Activated CD4-positive, alpha-beta T cell treated with anti-CD3 and anti-CD28 coated beads, Interleukin-2, Interleukin-6, amounts not matched to agents 100 ng/mL and 50 ng/mL, durations not matched to agents 16 hours and 8 hours (primary cell): ENCODE measurements at regions not wholly inside any gene's neighbourhood (a gene's known extent, or its start where the extent isn't known, plus 50 kb on each side); places are given as distances from the start of the nearest gene placed in this dataset.

Source experiments
- DNase-seq: peaks from one replicate; pipeline ENCODE4 v3.0.0-alpha.2; 2020

DNA sequence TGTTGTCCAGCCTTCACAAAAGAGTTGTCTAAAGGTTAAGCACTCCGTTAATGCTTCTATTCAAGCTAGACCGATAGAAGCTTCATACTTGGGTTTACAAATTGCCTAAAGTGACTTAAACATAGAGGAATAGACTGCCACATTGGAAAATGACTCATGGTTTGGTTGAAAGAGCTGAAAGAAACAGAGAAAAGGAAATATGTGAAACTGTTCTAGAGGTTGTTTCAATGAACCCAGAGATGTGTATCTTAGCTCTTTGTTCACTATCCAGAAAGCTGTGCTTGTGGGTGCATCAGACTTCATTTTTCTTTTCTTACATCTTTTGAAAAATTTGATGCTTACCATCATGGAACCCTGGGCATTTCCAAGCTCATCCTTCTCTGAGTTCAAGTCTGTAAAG, 736.2 kb downstream of the INHBA start:
- DNase-seq = no peak

- no peak for DNase-seq
Measured at GRCh38 chr7:40965774-40966173, 737.1 kb downstream of the INHBA start.

- no peak for DNase-seq
Measured at GRCh38 chr7:40965016-40965415, 737.9 kb downstream of the INHBA start.

DNA sequence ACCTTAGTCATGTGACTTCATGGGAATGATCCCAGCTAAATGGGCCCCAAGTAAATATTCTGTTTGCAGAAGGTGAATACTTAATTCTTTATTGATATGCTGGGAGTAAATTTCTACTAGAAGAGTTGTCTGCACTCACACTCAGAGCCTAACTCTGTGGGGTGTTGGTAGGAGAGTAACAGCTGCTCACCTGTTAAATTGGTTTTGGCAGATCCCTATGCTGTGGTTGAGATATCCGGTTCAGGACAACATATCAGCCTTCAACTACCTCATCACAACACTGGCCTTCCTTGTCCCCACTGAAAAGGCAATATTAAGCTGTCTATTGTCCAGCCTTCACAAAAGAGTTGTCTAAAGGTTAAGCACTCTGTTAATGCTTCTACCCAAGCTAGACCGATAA, 738.3 kb downstream of the INHBA start:
- DNase-seq = no peak

DNA sequence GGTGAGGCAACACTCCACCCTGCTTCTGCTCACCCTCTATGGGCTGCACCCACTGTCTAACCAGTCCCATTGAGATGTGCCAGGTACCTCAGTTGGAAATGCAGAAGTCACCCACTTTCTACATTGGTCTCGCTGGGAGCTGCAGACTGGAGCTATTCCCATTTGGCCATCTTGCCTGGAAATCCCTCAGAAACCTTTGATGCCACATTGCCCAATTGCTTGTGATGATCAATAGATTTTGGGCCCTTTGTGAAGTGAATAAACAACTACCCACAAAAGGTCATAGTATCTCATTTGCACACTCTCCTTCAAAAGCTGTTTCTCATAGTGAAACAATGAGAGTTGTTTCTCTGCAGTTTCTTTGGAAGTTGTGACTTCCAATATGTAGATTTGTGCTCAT, 742.9 kb downstream of the INHBA start:
- DNase-seq = no peak

DNA sequence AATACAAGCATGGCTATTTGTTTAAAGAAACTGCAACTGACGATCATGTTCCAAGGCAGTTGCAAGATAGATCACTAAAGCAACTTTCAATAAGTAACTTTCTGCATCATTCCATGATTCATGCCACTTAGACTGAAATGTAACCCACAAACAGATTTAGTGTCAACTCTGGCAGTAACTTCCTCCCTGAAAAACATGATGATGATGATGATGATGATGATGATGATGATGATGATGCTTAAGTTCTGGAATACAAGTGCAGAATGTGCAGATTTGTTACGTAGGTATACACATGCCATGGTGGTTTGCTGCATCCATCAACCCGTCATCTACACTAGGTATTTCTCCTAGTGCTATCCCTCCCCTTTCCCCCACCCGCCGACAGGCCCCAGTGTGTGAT, 754.7 kb downstream of the INHBA start:
- DNase-seq = no peak

- DNase-seq = no peak
Measured at GRCh38 chr7:40947566-40947965, 755.3 kb downstream of the INHBA start.

- DNase-seq = no peak
Measured at GRCh38 chr7:40946549-40946948, 756.3 kb downstream of the INHBA start.

DNA sequence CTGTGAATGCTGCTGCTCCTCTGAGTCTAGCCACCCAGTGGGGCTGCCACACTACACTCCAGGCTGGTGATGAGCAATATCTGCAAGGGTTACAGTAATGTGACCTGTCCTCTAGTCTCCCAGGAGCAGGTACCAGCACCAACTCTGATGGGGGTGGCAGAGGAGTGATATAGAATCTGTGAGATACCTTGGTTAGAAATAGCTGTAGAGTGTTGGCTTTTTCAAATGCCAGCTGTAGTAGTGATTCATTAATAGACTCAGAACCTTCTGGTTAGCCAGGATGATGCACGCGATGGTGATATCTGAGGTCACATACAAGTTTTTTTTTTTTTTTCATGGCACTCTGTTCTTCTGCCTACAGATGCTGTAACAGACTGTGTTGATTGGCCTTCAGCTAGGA, 757.1 kb downstream of the INHBA start:
- DNase-seq = no peak

GRCh38 chr7:40944981-40945585, 757.8 kb downstream of the INHBA start:
- DNase-seq = no peak

DNA sequence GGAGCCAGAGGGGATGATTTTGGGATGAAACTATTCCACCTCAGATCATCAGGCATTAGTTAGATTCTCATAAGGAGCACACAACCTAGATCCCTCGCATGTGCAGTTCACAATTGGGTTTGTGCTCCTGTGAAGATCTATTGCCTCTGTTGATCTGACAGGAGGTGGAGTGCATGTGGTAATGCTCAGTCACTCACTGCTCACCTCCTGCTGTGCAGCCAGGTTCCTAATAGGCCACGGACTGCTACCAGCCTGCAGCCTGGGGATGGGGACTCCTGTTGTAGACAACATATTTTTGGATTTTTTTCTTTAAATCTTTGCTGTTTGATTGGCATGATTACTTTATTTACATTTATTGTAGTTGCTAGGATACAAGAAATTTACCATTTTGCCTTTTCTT, 765.0 kb downstream of the INHBA start:
- no peak for DNase-seq

DNA sequence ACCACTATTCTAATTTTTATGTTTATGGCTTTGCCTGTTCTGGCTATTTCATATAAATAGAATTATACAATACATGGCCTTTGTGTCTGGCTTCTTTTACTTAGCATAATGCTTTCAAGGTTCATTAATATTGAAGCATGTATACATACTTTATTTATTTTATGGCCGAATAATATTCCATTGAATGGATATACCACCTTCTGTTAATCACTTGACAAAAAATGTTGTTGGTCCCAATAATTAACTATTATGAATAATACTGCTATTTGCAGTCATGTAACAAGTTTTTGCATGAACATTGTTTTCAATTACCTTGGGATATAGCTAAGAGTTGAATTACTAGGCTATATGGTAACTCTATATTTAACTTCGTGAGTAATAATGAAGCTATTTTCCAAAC, 767.5 kb downstream of the INHBA start:
- no peak for DNase-seq

GRCh38 chr7:40923626-40924025, 779.3 kb downstream of the INHBA start:
- no peak for DNase-seq

DNA sequence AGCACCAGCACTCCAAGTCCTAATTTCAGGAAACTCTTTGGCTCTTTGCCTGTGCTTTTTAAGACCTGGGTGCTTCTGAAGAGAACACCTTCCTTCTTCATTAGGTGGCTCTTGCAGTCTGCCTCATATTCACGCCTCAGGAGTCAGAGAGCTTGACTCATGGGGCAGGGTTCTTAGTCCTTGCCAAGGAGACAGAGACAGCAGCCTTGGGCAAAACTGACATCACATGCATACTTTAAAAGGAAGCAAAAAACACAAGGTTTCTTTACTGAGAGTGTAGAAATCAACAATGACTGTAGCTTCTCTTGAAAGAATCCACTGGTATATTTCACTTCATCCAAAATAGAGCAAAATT, 780.6 kb downstream of the INHBA start:
- DNase-seq = no peak

DNA sequence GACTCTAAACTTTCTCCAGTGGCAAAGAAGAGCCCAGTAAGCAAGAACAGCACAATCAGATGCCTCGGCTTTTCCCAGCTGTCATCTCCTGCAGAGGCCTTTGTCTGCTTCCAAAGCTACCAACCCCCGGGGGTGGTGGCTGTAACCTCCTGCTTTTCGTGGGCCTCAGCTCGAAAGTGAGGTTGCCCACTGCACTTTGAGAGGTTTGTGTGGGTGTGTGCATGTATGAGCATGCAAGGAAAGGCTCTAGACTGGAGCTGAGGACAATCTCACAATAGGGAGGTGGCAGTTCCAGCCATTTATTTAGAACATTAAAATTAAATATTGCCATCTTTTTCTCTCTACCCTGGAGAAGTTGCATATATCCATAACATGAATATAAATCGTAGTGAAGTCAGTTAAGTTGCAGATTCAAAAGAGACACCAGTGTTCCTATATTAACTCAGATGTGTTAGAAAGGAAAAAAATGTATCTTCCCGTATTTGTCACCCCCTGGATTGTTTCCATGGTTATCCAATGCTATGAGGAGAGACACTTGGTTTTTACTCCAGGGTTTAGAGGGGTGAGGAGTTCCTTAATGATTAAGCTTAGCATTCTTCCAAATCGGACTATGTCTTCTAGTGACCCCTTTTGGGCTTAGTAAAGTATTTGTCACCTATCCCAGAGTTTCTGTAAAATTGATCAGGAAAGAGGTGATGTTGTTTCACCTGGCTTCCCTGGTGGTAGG, 781.1 kb downstream of the INHBA start:
- no peak for DNase-seq

DNA sequence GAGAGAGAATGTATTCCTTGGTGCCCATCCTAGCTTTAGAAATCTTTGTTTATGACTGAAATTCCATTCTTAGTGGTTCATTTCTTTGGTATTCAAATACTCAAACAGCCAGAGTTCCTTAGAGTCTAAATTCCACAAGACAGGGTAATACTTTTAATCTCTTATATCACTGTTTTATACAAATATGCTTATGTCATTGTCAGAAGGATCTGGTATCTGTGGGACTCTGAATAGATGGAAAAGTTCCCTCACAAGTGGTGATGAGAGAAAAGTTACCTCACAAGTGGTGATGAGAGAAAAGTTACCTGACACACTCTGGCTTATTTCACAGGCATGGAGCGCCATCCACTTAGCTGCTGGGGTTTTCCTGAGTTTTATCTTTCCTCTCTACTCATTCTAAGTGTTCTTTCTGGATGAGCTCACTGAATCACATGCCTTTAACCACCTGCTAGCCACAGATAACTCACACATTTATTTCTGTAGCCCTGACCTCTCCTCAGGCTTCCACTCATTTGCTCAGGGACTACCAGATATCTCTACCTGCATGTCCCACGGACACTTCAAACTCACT, 784.0 kb downstream of the SUGCT start:
- no peak for DNase-seq

DNA sequence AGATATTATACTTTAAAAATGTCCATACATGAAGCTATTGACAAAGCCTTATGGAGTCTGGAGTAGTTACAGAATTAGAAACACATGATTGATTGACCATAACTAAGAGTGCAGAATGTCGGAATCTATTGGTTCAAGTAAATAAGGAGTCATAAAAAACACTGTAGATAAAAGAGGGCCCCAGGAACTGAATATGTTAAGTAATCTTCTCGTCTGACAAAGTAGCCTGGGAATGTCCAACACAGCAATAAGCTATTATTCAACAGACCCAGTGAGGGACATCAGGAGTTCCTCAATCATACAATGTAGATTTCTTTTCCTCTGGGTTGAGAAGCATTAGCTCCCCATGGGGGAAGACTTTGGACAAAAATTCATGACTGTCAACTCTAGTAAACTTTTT, 782.0 kb downstream of the SUGCT start:
- DNase-seq = no peak

- no peak for DNase-seq
Measured at GRCh38 chr7:40915071-40915470, 780.3 kb downstream of the SUGCT start.
